ENCODE measurements at regions not wholly inside any gene's neighbourhood (a gene's known extent, or its start where the extent isn't known, plus 50 kb on each side); places are given as distances from the start of the nearest gene placed in this dataset.

GRCh38 chr7:112699725-112700513 lies 90.3 kb downstream of the TMEM168 start:
- no peak overlapping the region for H3K27ac ChIP-seq
- WGBS, 2 donors, result 71 to 75% methylated on average over 4 of the region's 4 CpGs
- no peaks in the 10 kb centered on the region for H3K27me3 ChIP-seq
- no peak overlapping the region for H3K4me3 ChIP-seq
- DNase-seq (ENCODE audit: low spot score in 2 of 2), result no peak
- H3K4me1 ChIP-seq, result no peaks in the 10 kb centered on the region
- H3K9me3 ChIP-seq, result peaks cover 0 to 16% (median 2%) of the 10 kb centered on the region in 4 donors
- TF ChIP-seq EP300 (IDR thresholded peaks at IDR 0.05) (no peak), POLR2A (IDR thresholded peaks at IDR 0.05) (no peak), CTCF (IDR thresholded peaks at IDR 0.05) (no peak)
- no peaks in the 10 kb centered on the region for H3K36me3 ChIP-seq

GRCh38 chr7:112701456-112701855 lies 88.7 kb downstream of the TMEM168 start:
- WGBS, 2 donors, result 46 to 69% methylated on average over 3 of the region's 3 CpGs
- Histone ChIP-seq H3K9me3 (peaks cover 0 to 14% (median 0%) of the 10 kb centered on the region in 4 donors), H3K36me3 (no peaks in the 10 kb centered on the region), H3K27me3 (no peaks in the 10 kb centered on the region), H3K27ac (no peak overlapping the region), H3K4me3 (no peak overlapping the region), H3K4me1 (no peaks in the 10 kb centered on the region)
- TF ChIP-seq CTCF (IDR thresholded peaks at IDR 0.05), result no peak
- no peak for TF ChIP-seq EP300 (IDR thresholded peaks at IDR 0.05)
- no peak for TF ChIP-seq POLR2A (IDR thresholded peaks at IDR 0.05)
- no peak for DNase-seq (ENCODE audit: low spot score in 2 of 2)

GRCh38 chr7:112707655-112708054 lies 82.5 kb downstream of the TMEM168 start:
- DNase-seq (ENCODE audit: low spot score in 2 of 2), result no peak
- Histone ChIP-seq H3K36me3 (no peaks in the 10 kb centered on the region), H3K27me3 (no peaks in the 10 kb centered on the region), H3K9me3 (no peaks in the 10 kb centered on the region), H3K4me1 (no peaks in the 10 kb centered on the region), H3K27ac (no peak overlapping the region), H3K4me3 (no peak overlapping the region)
- WGBS, 2 donors, result 52 to 65% methylated on average over 2 of the region's 2 CpGs
- TF ChIP-seq CTCF (IDR thresholded peaks at IDR 0.05) (no peak), POLR2A (IDR thresholded peaks at IDR 0.05) (no peak), EP300 (IDR thresholded peaks at IDR 0.05) (no peak)

- no peak for DNase-seq (ENCODE audit: low spot score in 2 of 2)
- no peaks in the 10 kb centered on the region for H3K27me3 ChIP-seq
- H3K27ac ChIP-seq, result no peak overlapping the region
- H3K4me3 ChIP-seq, result no peak overlapping the region
- TF ChIP-seq CTCF (IDR thresholded peaks at IDR 0.05), result no peak
- no peak for TF ChIP-seq EP300 (IDR thresholded peaks at IDR 0.05)
- WGBS, 2 donors, result 43 to 52% methylated on average over 1 of the region's 1 CpG
- no peaks in the 10 kb centered on the region for H3K9me3 ChIP-seq
- no peaks in the 10 kb centered on the region for H3K4me1 ChIP-seq
- H3K36me3 ChIP-seq, result no peaks in the 10 kb centered on the region
These were observed 82.0 kb downstream of the TMEM168 start for GRCh38 chr7:112708236-112708635.
